Activated CD4-positive, alpha-beta T cell treated with anti-CD3 and anti-CD28 coated beads for 24 hours (primary cell): ENCODE measurements at regions not wholly inside any gene's neighbourhood (a gene's known extent, or its start where the extent isn't known, plus 50 kb on each side); places are given as distances from the start of the nearest gene placed in this dataset.
"Not testable (repeated sequence)": the region's sequence is repeated elsewhere in the genome, so short reads cannot be mapped to it uniquely, and the experiment has no call there.

Source experiments
- DNase-seq, 2 donors: peaks; one replicate each; pipeline ENCODE4 v3.0.0-alpha.2; 2020; ENCODE audit warnings: low read depth in 2 of 2

- DNase-seq = no peak
Observed at GRCh38 chr14:71734885-71735284, 197.3 kb upstream of the RGS6 start.

- no peak for DNase-seq
Observed at GRCh38 chr14:71737760-71738159, 194.5 kb upstream of the RGS6 start.

GRCh38 chr14:71739273-71739990 is 192.8 kb upstream of the RGS6 start:
- DNase-seq = no peak

- DNase-seq = no peak
Observed at GRCh38 chr14:71741241-71741640, 191.0 kb upstream of the RGS6 start.

- DNase-seq = no peak
Observed at GRCh38 chr14:71742485-71742884, 189.7 kb upstream of the RGS6 start.

- DNase-seq = no peak
Observed at GRCh38 chr14:71745072-71745471, 187.2 kb upstream of the RGS6 start.

- no peak for DNase-seq
Observed at GRCh38 chr14:71748196-71748595, 184.0 kb upstream of the RGS6 start.

GRCh38 chr14:71749613-71750238 is 182.5 kb upstream of the RGS6 start:
- no peak for DNase-seq

GRCh38 chr14:71751264-71751663 is 181.0 kb upstream of the RGS6 start:
- no peak for DNase-seq

- DNase-seq = no peak
Observed at GRCh38 chr14:71752111-71752738, 180.0 kb upstream of the RGS6 start.

- DNase-seq = peak; percentile 56 to 60
Observed at GRCh38 chr14:71753126-71753830, 179.0 kb upstream of the RGS6 start.

GRCh38 chr14:71753976-71754375 is 178.3 kb upstream of the RGS6 start:
- DNase-seq = no peak

- no peak for DNase-seq
Observed at GRCh38 chr14:71754422-71755095, 177.7 kb upstream of the RGS6 start.

GRCh38 chr14:71758229-71758951 is 173.8 kb upstream of the RGS6 start:
- no peak for DNase-seq

- no peak for DNase-seq
Observed at GRCh38 chr14:71762575-71762974, 169.7 kb upstream of the RGS6 start.

GRCh38 chr14:71764701-71765382 is 167.4 kb upstream of the RGS6 start:
- DNase-seq = no peak

- DNase-seq = no peak
Observed at GRCh38 chr14:71765505-71765904, 166.7 kb upstream of the RGS6 start.

- no peak for DNase-seq
Observed at GRCh38 chr14:71770431-71770830, 161.8 kb upstream of the RGS6 start.

GRCh38 chr14:71771421-71771820 is 160.8 kb upstream of the RGS6 start:
- DNase-seq = not testable (repeated sequence)

GRCh38 chr14:71771996-71772395 is 160.2 kb upstream of the RGS6 start:
- DNase-seq = not testable (repeated sequence)
